ENCODE measurements at regions not wholly inside any gene's neighbourhood (a gene's known extent, or its start where the extent isn't known, plus 50 kb on each side); places are given as distances from the start of the nearest gene placed in this dataset.

DNA sequence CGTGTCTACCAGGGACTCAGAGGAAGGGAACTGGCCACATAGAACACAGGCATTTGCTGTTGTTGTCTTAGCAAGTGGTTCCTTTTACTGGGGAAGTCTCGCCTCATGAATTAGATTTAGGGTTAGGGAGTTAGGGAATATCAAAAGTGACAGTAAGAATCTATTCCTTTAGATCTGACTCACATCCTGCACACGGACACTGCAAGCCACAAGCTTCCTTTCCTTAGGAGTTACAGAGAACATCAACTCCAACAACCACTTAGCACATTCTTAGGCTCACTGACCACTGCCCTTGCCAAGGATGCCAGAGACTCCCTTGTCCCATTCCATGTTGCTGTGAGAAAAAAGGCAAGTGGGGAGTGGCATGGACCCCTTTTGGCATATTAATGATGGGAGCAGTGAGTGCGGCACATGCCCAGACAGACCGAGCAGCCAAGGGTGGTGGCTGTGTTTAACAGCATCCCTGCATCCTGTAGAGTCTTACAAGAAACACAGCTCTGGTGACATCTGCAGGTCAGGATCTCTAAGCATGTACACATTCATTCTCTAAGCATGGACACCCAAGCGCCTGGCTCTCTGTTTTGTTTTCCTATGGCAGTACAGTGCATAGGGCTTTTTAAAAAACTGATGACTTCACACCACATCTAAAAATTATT, 745.6 kb upstream of the RAB6C start:
- Histone ChIP-seq H3K27me3 (no peaks in the 10 kb centered on the region), H3K4me1 (ENCODE audit: control insufficient read depth in 1 of 2, insufficient read depth in 1 of 2, low read depth in 1 of 2, low read length in 1 of 2) (no peaks in the 10 kb centered on the region), H3K36me3 (no peaks in the 10 kb centered on the region), H3K9me3 (no peaks in the 10 kb centered on the region), H3K27ac (no peak overlapping the region), H3K4me3 (ENCODE audit: low read depth in 1 of 2, low read length in 1 of 2) (no peak overlapping the region)
- TF ChIP-seq CTCF (IDR thresholded peaks at IDR 0.05): no peak

DNA sequence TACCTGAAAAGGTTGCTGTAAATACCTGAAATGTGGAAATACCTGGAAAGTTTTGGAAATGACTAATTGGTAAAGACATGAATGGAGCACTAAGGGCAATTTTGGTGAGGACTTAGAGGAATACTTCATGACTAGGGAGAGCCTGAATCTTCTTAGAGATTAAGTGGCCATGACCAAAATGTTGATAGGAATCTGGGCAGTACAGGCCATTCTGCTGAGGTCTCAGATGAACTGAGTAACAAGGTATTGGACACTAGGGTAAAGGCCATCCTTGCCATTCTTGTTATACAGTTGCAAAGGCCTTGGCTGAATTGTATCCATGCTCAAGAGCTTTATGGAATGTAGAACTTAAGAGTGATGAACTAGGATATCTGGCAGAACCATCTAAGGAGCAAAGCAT, 742.9 kb upstream of the RAB6C start:
- Histone ChIP-seq H3K27ac (no peak overlapping the region), H3K36me3 (no peaks in the 10 kb centered on the region), H3K4me3 (ENCODE audit: low read depth in 1 of 2, low read length in 1 of 2) (no peak overlapping the region), H3K4me1 (ENCODE audit: control insufficient read depth in 1 of 2, insufficient read depth in 1 of 2, low read depth in 1 of 2, low read length in 1 of 2) (no peaks in the 10 kb centered on the region), H3K27me3 (no peaks in the 10 kb centered on the region), H3K9me3 (no peaks in the 10 kb centered on the region)
- no peak for TF ChIP-seq CTCF (IDR thresholded peaks at IDR 0.05)

DNA sequence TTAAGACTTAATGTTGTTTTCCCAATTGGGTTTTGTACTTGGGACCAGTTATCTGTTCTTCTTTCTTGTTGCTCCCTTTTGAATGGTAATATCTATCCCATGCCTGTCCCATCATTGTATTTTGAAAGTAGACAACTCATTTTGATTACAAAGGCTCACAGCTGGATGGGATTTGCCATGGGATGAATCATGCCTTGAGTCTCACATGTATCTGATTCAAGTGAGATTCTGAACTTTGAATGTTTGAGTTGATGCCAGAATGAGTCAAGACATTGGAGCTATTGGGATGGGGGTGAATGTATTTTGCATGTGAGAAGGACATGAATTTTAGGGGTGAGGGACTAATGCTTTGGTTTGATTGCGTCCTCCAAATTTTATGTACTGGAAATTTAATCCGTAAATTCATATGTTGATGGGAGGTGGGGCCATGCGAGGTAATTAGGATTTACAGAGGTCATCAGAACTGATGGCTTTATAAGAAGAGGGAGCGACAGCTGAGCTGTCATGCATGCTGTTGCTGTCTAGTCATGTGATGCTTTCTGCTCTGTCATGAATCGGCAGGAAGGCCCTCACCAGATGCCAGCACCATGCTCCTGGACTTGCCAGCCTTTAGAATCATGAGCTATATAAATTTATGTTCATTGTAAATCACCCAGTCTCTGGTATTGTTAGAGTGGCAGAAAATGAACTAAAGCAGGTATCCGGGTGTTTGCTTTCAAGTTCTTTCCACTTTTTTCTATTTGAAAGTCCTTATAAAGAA, 741.3 kb upstream of the RAB6C start:
- Histone ChIP-seq H3K27me3 (no peaks in the 10 kb centered on the region), H3K27ac (no peak overlapping the region), H3K4me3 (ENCODE audit: low read depth in 1 of 2, low read length in 1 of 2) (no peak overlapping the region), H3K4me1 (ENCODE audit: control insufficient read depth in 1 of 2, insufficient read depth in 1 of 2, low read depth in 1 of 2, low read length in 1 of 2) (no peaks in the 10 kb centered on the region), H3K36me3 (no peaks in the 10 kb centered on the region), H3K9me3 (no peaks in the 10 kb centered on the region)
- TF ChIP-seq CTCF (IDR thresholded peaks at IDR 0.05): no peak

DNA sequence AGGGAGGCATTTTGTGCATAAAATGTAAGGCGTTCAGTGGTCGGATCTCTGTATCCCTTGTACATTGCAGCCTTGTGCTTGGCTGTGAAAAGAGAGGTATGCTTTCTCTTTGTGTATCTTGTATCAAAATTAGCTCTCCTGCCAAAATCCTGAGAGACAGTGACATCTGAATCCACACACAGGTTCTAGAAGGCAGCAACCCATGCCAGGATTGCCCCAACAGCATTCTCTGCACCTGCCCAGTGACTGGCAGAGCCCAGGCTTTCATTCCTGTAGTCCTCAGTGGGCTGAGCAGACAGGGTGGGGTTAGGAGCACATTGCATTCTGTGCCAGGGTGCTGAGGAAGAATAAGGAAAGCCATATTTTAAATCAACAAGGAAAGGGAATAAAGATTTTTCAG, 740.3 kb upstream of the RAB6C start:
- Histone ChIP-seq H3K27ac (no peak overlapping the region), H3K36me3 (no peaks in the 10 kb centered on the region), H3K9me3 (no peaks in the 10 kb centered on the region), H3K4me3 (ENCODE audit: low read depth in 1 of 2, low read length in 1 of 2) (no peak overlapping the region), H3K4me1 (ENCODE audit: control insufficient read depth in 1 of 2, insufficient read depth in 1 of 2, low read depth in 1 of 2, low read length in 1 of 2) (no peaks in the 10 kb centered on the region), H3K27me3 (no peaks in the 10 kb centered on the region)
- TF ChIP-seq CTCF (IDR thresholded peaks at IDR 0.05): no peak

DNA sequence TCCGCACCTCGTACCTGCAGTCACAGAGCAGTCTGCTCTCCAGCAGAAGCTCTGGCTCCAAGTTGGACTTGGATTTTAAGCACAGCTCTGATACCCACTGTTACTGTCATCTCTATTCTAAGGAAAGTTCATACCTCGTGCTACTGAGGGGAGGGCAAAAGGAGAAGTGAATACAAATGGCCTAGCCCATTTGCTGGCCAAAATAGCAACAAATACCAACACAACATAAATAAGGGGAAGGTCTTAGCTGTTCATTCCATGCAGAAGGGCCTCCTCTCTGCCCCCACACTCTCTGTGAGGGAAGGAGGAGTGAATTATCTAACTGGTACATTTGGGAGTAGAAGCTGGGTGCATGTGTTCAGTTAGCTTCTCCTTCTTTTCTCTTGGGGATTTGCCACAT, 739.4 kb upstream of the RAB6C start:
- no peaks in the 10 kb centered on the region for H3K27me3 ChIP-seq
- H3K4me1 ChIP-seq (ENCODE audit: control insufficient read depth in 1 of 2, insufficient read depth in 1 of 2, low read depth in 1 of 2, low read length in 1 of 2): no peaks in the 10 kb centered on the region
- H3K9me3 ChIP-seq: no peaks in the 10 kb centered on the region
- H3K36me3 ChIP-seq: no peaks in the 10 kb centered on the region
- H3K4me3 ChIP-seq (ENCODE audit: low read depth in 1 of 2, low read length in 1 of 2): no peak overlapping the region
- H3K27ac ChIP-seq: no peak overlapping the region
- TF ChIP-seq CTCF (IDR thresholded peaks at IDR 0.05): no peak
